ENCODE measurements at regions not wholly inside any gene's neighbourhood (a gene's known extent, or its start where the extent isn't known, plus 50 kb on each side); places are given as distances from the start of the nearest gene placed in this dataset.
A peak's percentile ranks its signal among the peaks of the same experiment; 100 is the strongest.

DNA sequence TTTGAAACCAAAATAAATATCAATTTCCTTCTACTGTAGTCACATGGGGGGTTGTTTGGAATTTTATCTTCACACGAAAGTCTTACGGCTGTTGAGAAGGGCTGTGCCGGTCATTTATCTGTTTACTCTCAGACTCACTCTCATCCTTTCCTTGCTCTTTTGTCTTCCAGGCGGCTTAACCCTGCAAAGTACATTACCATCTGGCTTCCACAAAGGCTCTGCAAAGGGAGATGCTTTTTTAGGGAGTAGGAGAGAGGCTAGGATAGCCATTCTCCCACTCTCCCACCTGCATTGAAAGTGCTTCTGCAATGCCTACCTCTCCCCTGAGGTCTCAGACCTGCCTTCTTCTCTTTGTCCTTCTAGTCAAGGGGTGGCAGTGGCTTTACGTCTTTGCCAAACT lies 247.6 kb downstream of the MEIS1 start:
- Histone ChIP-seq H3K9me3 (ENCODE audit: control insufficient read depth, low read depth, low read length) (no peaks in the 10 kb centered on the region), H2AFZ (ENCODE audit: low read length) (no peak overlapping the region), H2AK5ac (ENCODE audit: insufficient read length, low read length) (no peak overlapping the region), H3K14ac (ENCODE audit: insufficient read depth, low read length) (no peak overlapping the region), H3K79me2 (ENCODE audit: insufficient read depth, low read length) (no peaks in the 10 kb centered on the region), H3K9ac (ENCODE audit: extremely low read depth, insufficient read length, low read length) (no peak overlapping the region), H3K4me1 (ENCODE audit: insufficient read depth, low read length) (peaks cover 7% of the 10 kb centered on the region; the same call in 1 of the 2 replicates), H3K23me2 (ENCODE audit: insufficient read length, low read depth, low read length, poor library complexity, severe bottlenecking) (no peaks in the 10 kb centered on the region), H3K56ac (ENCODE audit: insufficient read length, low read depth, low read length) (no peak overlapping the region), H2BK20ac (ENCODE audit: low read depth, low read length, poor library complexity, severe bottlenecking) (no peak overlapping the region), H3K79me1 (ENCODE audit: insufficient read depth, low read depth, low read length, poor library complexity, severe bottlenecking) (no peaks in the 10 kb centered on the region), H3K4me2 (ENCODE audit: insufficient read depth, insufficient read length, low read length) (no peak overlapping the region), H2BK12ac (ENCODE audit: insufficient read length, low read depth, low read length) (no peak overlapping the region), H3T11ph (ENCODE audit: low read length) (no peak overlapping the region), H3K4ac (ENCODE audit: low read depth, low read length) (no peak overlapping the region), H4K8ac (replicated peaks; ENCODE audit: insufficient read length, low read depth, low read length) (no peak overlapping the region), H2BK15ac (ENCODE audit: low read depth, low read length) (no peak overlapping the region), H3K23ac (ENCODE audit: insufficient read length, low read depth, low read length) (no peak overlapping the region), H3K27ac (ENCODE audit: insufficient read length, low read depth, low read length) (no peak overlapping the region), H3K18ac (ENCODE audit: insufficient read length, low read depth, low read length) (peak overlapping the region; percentile 33), H4K20me1 (ENCODE audit: control insufficient read depth, insufficient read depth, insufficient read length) (no peaks in the 10 kb centered on the region), H4K5ac (ENCODE audit: insufficient read length, low read depth, low read length) (no peak overlapping the region), H2BK5ac (ENCODE audit: insufficient read length, low read length) (peak overlapping the region; percentile 16), H3K27me3 (ENCODE audit: insufficient read depth, low read length) (no peaks in the 10 kb centered on the region), H4K91ac (ENCODE audit: insufficient read length, low read depth, low read length) (no peak overlapping the region), H2BK120ac (ENCODE audit: low read depth, low read length, poor library complexity, severe bottlenecking) (no peak overlapping the region)
- no peaks in the 10 kb centered on the region for H3K36me3 Mint-ChIP-seq (ENCODE audit: insufficient read depth in 1 of 3, low read depth in 3 of 3)
- peaks cover 72 to 92% of the 10 kb centered on the region in 2 experiments for H3K4me1 Mint-ChIP-seq
- no CpG with 5 or more reads among the region's 5 CpGs for WGBS (ENCODE audit: extremely low coverage, insufficient read length, low lambda C conversion rate)
- peak overlapping the region in 1 of 2 experiments; percentile 0; a peak in 2 of 5 replicates for H3K4me3 Mint-ChIP-seq
- DNase-seq: no peak
- H3K27me3 Mint-ChIP-seq (ENCODE audit: low read depth): no peaks in the 10 kb centered on the region; the same call in 1 of the 2 replicates
- H3K27ac Mint-ChIP-seq: peak overlapping the region in 2 of 3 experiments; percentile 9 to 91; a peak in 4 of 7 replicates
- no peak for TF ChIP-seq CTCF (conservative IDR thresholded peaks at IDR 0.05)
- no peaks in the 10 kb centered on the region for H3K9me3 Mint-ChIP-seq

Measured in H9 (cell line).